BLaER1 treated with 17β-estradiol and CSF1 and Interleukin-3, amounts not matched to agents 10 nM and 100 nM (cell line): ENCODE measurements at regions not wholly inside any gene's neighbourhood (a gene's known extent, or its start where the extent isn't known, plus 50 kb on each side); places are given as distances from the start of the nearest gene placed in this dataset.

Experiments
- H3K27ac ChIP-seq, 11 experiments: shearing (Covaris generic); formaldehyde crosslinking; 2 replicates each; pipeline ENCODE4 v1.8.1; 2022
- H3K27me3 ChIP-seq, 11 experiments: shearing (Covaris generic); formaldehyde crosslinking; 2 replicates each; pipeline ENCODE4 v1.8.1; 2022
- H3K36me3 ChIP-seq, 11 experiments: shearing (Covaris generic); formaldehyde crosslinking; 2 replicates each; pipeline ENCODE4 v1.8.1; 2022
- H3K4me1 ChIP-seq, 10 experiments: shearing (Covaris generic); formaldehyde crosslinking; 2 replicates each; pipeline ENCODE4 v1.8.1; 2022
- H3K4me2 ChIP-seq, 11 experiments: shearing (Covaris generic); formaldehyde crosslinking; 2 replicates each; pipeline ENCODE4 v1.8.1; 2022
- H3K4me3 ChIP-seq, 10 experiments: shearing (Covaris generic); formaldehyde crosslinking; 2 replicates each; pipeline ENCODE4 v1.8.1; 2022
- H3K9ac ChIP-seq, 11 experiments: shearing (Covaris generic); formaldehyde crosslinking; 2 replicates each; pipeline ENCODE4 v1.8.1; 2022
- H3K9me3 ChIP-seq, 11 experiments: shearing (Covaris generic); formaldehyde crosslinking; replicated peaks in 1 of 11; 2 replicates each; pipeline ENCODE4 v1.8.1; 2022
- H4K20me1 ChIP-seq, 11 experiments: shearing (Covaris generic); formaldehyde crosslinking; 2 replicates each; pipeline ENCODE4 v1.8.1; 2022
- Cebpa-rat ChIP-seq, 11 experiments: shearing (Covaris generic); IDR thresholded peaks; 2 replicates each; pipeline ENCODE4 v1.8.1; 2022

DNA sequence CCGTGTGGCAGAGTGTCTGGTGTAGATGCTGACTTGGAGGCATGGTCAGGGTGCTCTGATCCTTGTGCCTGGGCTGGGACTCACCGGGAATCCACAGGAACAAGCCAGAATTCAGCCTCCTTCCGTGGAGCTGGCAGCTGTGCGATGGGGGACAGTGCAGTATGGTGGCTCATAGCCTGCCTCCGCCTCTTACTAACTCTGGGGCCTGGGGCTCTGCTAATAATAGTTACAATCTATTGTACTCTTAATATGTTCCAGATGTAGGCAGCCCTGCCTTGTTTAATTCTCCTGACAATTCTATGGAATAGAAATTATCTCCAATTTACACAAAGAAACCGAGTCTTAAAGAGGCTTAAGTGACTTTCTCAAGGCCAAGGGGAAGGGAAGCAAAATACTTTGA lies 77.6 kb downstream of the PCDH1 start:
- H3K9ac ChIP-seq: no peak overlapping the region
- H3K4me3 ChIP-seq: no peak overlapping the region
- no peaks in the 10 kb centered on the region for H3K9me3 ChIP-seq
- peaks cover 0 to 4% (median 0%) of the 10 kb centered on the region in 11 experiments; a peak in 2 of 22 replicates for H4K20me1 ChIP-seq
- peaks cover 0 to 1% (median 0%) of the 10 kb centered on the region in 10 experiments; a peak in 2 of 20 replicates for H3K4me1 ChIP-seq
- H3K27ac ChIP-seq: no peak overlapping the region
- TF ChIP-seq Cebpa-rat (IDR thresholded peaks at IDR 0.05): no peak
- no peak overlapping the region for H3K4me2 ChIP-seq
- H3K27me3 ChIP-seq: no peaks in the 10 kb centered on the region; a peak in 1 of 22 replicates
- H3K36me3 ChIP-seq: no peaks in the 10 kb centered on the region

- TF ChIP-seq Cebpa-rat (IDR thresholded peaks at IDR 0.05): no peak
- peaks cover 0 to 4% (median 0%) of the 10 kb centered on the region in 11 experiments; a peak in 1 of 22 replicates for H4K20me1 ChIP-seq
- no peak overlapping the region for H3K9ac ChIP-seq
- no peaks in the 10 kb centered on the region for H3K4me1 ChIP-seq
- no peak overlapping the region for H3K4me2 ChIP-seq
- no peaks in the 10 kb centered on the region for H3K9me3 ChIP-seq
- no peak overlapping the region for H3K27ac ChIP-seq
- H3K4me3 ChIP-seq: no peak overlapping the region
- no peaks in the 10 kb centered on the region for H3K36me3 ChIP-seq
- no peaks in the 10 kb centered on the region for H3K27me3 ChIP-seq
Observed at GRCh38 chr5:141799507-141800167, 78.6 kb downstream of the PCDH1 start.

DNA sequence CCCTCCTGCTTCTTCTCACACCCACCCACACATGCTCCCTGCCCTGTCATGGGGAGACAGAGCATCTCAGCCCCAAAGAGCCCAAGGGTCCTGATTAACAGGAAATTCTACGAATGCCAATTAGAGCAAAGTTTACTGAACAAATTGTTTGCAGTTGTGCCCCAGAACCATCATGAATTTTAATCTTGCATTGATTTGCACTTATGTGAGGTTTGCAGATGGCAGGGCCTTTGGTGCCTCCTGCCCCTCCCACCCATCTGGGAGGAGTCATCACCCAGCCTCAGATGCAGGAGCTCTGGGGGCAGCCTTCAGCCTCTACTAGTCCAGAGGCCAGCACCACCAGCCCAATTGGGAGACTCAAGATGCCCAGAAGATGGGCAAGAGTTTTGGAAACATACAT lies 80.8 kb downstream of the PCDH1 start:
- Histone ChIP-seq H3K27ac (no peak overlapping the region), H4K20me1 (no peaks in the 10 kb centered on the region), H3K4me2 (no peak overlapping the region), H3K9me3 (no peaks in the 10 kb centered on the region), H3K36me3 (no peaks in the 10 kb centered on the region), H3K4me1 (no peaks in the 10 kb centered on the region), H3K9ac (no peak overlapping the region), H3K27me3 (no peaks in the 10 kb centered on the region), H3K4me3 (no peak overlapping the region)
- no peak for TF ChIP-seq Cebpa-rat (IDR thresholded peaks at IDR 0.05)

GRCh38 chr5:141795421-141795820 lies 82.8 kb downstream of the PCDH1 start:
- H3K9me3 ChIP-seq: no peaks in the 10 kb centered on the region
- H3K27me3 ChIP-seq: no peaks in the 10 kb centered on the region
- H3K4me3 ChIP-seq: no peak overlapping the region
- H3K27ac ChIP-seq: no peak overlapping the region
- no peaks in the 10 kb centered on the region for H3K36me3 ChIP-seq
- no peaks in the 10 kb centered on the region for H4K20me1 ChIP-seq
- H3K4me1 ChIP-seq: no peaks in the 10 kb centered on the region
- no peak overlapping the region for H3K9ac ChIP-seq
- H3K4me2 ChIP-seq: no peak overlapping the region
- no peak for TF ChIP-seq Cebpa-rat (IDR thresholded peaks at IDR 0.05)

- Histone ChIP-seq H3K27me3 (no peaks in the 10 kb centered on the region), H3K4me3 (no peak overlapping the region), H4K20me1 (no peaks in the 10 kb centered on the region), H3K9me3 (no peaks in the 10 kb centered on the region), H3K36me3 (no peaks in the 10 kb centered on the region), H3K4me1 (no peaks in the 10 kb centered on the region), H3K4me2 (no peak overlapping the region), H3K9ac (no peak overlapping the region), H3K27ac (no peak overlapping the region)
- no peak for TF ChIP-seq Cebpa-rat (IDR thresholded peaks at IDR 0.05)
Observed at GRCh38 chr5:141793881-141794280, 84.3 kb downstream of the PCDH1 start.

DNA sequence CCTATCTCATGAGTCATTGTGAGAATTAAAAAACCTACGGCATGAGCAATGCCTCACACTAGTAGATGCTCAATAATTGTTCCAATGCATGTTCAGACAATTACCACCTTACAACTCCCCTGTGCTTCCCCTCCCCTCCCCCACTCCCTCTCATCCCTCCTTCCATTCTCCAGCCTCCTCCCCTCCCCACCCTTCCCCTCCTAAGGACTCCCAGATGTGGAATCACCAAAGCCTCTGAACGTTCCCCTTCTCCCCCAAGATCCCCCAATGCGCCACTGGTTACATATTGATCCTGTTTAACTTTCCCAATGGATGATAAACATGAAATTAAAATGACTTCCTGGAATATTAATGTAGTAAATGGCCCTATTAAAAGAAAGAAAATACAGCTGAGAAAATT lies 84.8 kb downstream of the PCDH1 start:
- no peak for TF ChIP-seq Cebpa-rat (IDR thresholded peaks at IDR 0.05)
- H3K9ac ChIP-seq: no peak overlapping the region
- no peaks in the 10 kb centered on the region for H4K20me1 ChIP-seq
- H3K27ac ChIP-seq: no peak overlapping the region
- no peaks in the 10 kb centered on the region for H3K27me3 ChIP-seq
- no peak overlapping the region for H3K4me3 ChIP-seq
- no peaks in the 10 kb centered on the region for H3K36me3 ChIP-seq
- H3K4me2 ChIP-seq: no peak overlapping the region
- H3K4me1 ChIP-seq: no peaks in the 10 kb centered on the region
- H3K9me3 ChIP-seq: no peaks in the 10 kb centered on the region

DNA sequence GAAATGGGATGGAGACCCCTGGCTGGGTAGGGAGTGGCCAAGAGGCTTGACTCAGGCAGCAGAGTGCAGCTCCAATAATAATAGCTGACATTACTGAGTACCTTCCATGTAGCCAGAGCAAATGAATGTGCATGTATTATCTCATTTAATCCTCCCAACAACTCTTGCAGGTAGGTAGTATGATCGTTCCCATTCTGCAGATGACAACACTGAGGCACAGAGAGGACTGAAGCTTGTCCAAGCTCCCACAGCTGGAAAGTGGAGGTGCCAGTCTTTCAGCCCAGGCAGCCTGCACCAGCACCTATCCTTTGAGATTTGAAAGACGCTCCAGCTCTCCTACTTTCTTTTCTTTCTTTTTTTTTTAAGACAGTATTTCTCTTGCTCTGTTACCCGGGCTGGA lies 87.6 kb downstream of the PCDH1 start:
- Histone ChIP-seq H3K36me3 (no peaks in the 10 kb centered on the region), H3K9ac (no peak overlapping the region), H3K4me2 (no peak overlapping the region), H3K27me3 (no peaks in the 10 kb centered on the region), H3K4me3 (no peak overlapping the region), H4K20me1 (no peaks in the 10 kb centered on the region), H3K4me1 (peaks cover 0 to 7% (median 0%) of the 10 kb centered on the region in 10 experiments; a peak in 4 of 20 replicates), H3K27ac (no peak overlapping the region), H3K9me3 (no peaks in the 10 kb centered on the region)
- TF ChIP-seq Cebpa-rat (IDR thresholded peaks at IDR 0.05): no peak

- Histone ChIP-seq H3K27ac (no peak overlapping the region), H3K27me3 (no peaks in the 10 kb centered on the region), H3K9me3 (no peaks in the 10 kb centered on the region), H4K20me1 (no peaks in the 10 kb centered on the region), H3K4me2 (no peak overlapping the region), H3K36me3 (no peaks in the 10 kb centered on the region), H3K9ac (no peak overlapping the region), H3K4me3 (no peak overlapping the region), H3K4me1 (peaks cover 0 to 7% (median 0%) of the 10 kb centered on the region in 10 experiments; a peak in 4 of 20 replicates)
- TF ChIP-seq Cebpa-rat (IDR thresholded peaks at IDR 0.05): no peak
Observed at GRCh38 chr5:141789330-141789729, 88.9 kb downstream of the PCDH1 start.

GRCh38 chr5:141788296-141788970 lies 89.8 kb downstream of the PCDH1 start:
- Histone ChIP-seq H4K20me1 (0 out of 22 replicates have a peak, but pooled peaks cover 0 to 6% (median 0%) of the 10 kb centered on the region in 11 experiments), H3K27ac (no peak overlapping the region), H3K9me3 (no peaks in the 10 kb centered on the region), H3K9ac (no peak overlapping the region), H3K4me3 (no peak overlapping the region), H3K27me3 (no peaks in the 10 kb centered on the region), H3K4me2 (peak overlapping the region in 3 of 11 experiments; percentile 2 to 10 (median 2); a peak in 4 of 22 replicates), H3K36me3 (no peaks in the 10 kb centered on the region), H3K4me1 (peaks cover 0 to 13% (median 0%) of the 10 kb centered on the region in 10 experiments; a peak in 5 of 20 replicates)
- TF ChIP-seq Cebpa-rat (IDR thresholded peaks at IDR 0.05): no peak
